A549 (cell line): ENCODE measurements at regions not wholly inside any gene's neighbourhood (a gene's known extent, or its start where the extent isn't known, plus 50 kb on each side); places are given as distances from the start of the nearest gene placed in this dataset.

Experiments used
- ATAC-seq, 2 experiments: fragments of 200-7000 bp in 1 of 2; fragments of >200 bp in 1 of 2; cut with Nextera tagmentation in 1 of 2; cut with Tn5 transposase in 1 of 2; 3 replicates each; pipeline versions ENCODE4 v1.8.0 to v1.9.1; 2018 to 2020; ENCODE audit warnings: mild to moderate bottlenecking in 1 of 2, moderate library complexity in 1 of 2
- CTCF ChIA-PET: fragments of 300-600 bp; sonication (Branson Sonifier 250); formaldehyde crosslinking; extraction: SDS; loops from one replicate; lab custom pipeline; 2021; ENCODE audit warnings: antibody characterized with exemption, inconsistent platforms; lab: Yijun Ruan, JAX
- POLR2A ChIA-PET: fragments of 350-600 bp; formaldehyde crosslinking; extraction: SDS; loops from one replicate; lab custom pipeline; 2021; ENCODE audit warnings: antibody characterized with exemption, inconsistent platforms; lab: Yijun Ruan, JAX
- DNase-seq, 2 experiments: peaks; one replicate each; pipeline versions ENCODE4 v3.0.0 to v3.0.0-alpha.2; 2011 to 2016; ENCODE audit warnings: low read depth in 1 of 2, low spot score in 1 of 2
- FAIRE-seq: peaks from 2 replicates; lab custom pipeline; 2011; peaks lifted over from hg19 to GRCh38; lab: Jason Lieb, UNC
- H3K27ac ChIP-seq, 2 experiments: fragments of >200 bp; sonication (Bioruptor Twin); formaldehyde crosslinking; 3 replicates each; pipeline ENCODE4 v1.5.1; 2016 to 2017
- H3K4me1 ChIP-seq: fragments of >200 bp; sonication (Bioruptor Twin); formaldehyde crosslinking; 3 replicates; pipeline ENCODE4 v1.6.1; 2016
- H3K4me2 ChIP-seq: fragments of >200 bp; sonication (Bioruptor Twin); formaldehyde crosslinking; 3 replicates; pipeline ENCODE4 v1.6.1; 2016
- H3K4me3 ChIP-seq: fragments of >200 bp; sonication (Bioruptor Twin); formaldehyde crosslinking; 3 replicates; pipeline ENCODE4 v1.5.1; 2016
- H3K9me3 ChIP-seq: fragments of >200 bp; sonication (Bioruptor Twin); formaldehyde crosslinking; 3 replicates; pipeline ENCODE4 v1.6.1; 2016
- CBX2 ChIP-seq: fragments of 200-600 bp; sonication (generic); IDR thresholded peaks from 2 replicates; pipeline ENCODE4 v1.6.1; 2016; ENCODE audit warnings: low read depth, mild to moderate bottlenecking, borderline replicate concordance
- CEBPB ChIP-seq, 2 experiments: fragments of >200 bp in 1 of 2; sonication (Bioruptor Twin) in 1 of 2; formaldehyde crosslinking in 1 of 2; IDR thresholded peaks; 2 replicates each; pipeline ENCODE4 v1.6.1; 2012 to 2016
- CHD4 ChIP-seq: fragments of 200-600 bp; sonication (generic); IDR thresholded peaks from 2 replicates; pipeline ENCODE4 v1.6.1; 2016; ENCODE audit warnings: antibody characterized with exemption, mild to moderate bottlenecking, borderline replicate concordance
- EHF ChIP-seq: fragments of 250-450 bp; sonication (Bioruptor Pico); IDR thresholded peaks from 2 replicates; pipeline ENCODE4 v1.5.0; 2020; ENCODE audit warnings: mild to moderate bottlenecking
- EP300 ChIP-seq, 2 experiments: fragments of >200 bp; sonication (Bioruptor Twin); formaldehyde crosslinking; IDR thresholded peaks; 2 replicates in 1 of 2; 3 replicates in 1 of 2; pipeline ENCODE4 v1.6.1; 2016 to 2017
- FOSB ChIP-seq: fragments of 250-450 bp; sonication (Bioruptor Pico); IDR thresholded peaks from 2 replicates; pipeline ENCODE4 v1.5.0; 2020; ENCODE audit warnings: mild to moderate bottlenecking, moderate library complexity
- GATA3 ChIP-seq: IDR thresholded peaks from 2 replicates; pipeline ENCODE4 v1.6.1; 2012; ENCODE audit warnings: borderline replicate concordance
- HEYL ChIP-seq: fragments of 250-450 bp; sonication (Bioruptor Pico); IDR thresholded peaks from 2 replicates; pipeline ENCODE4 v1.8.0; 2021; ENCODE audit warnings: mild to moderate bottlenecking, moderate library complexity
- HOXB5 ChIP-seq: fragments of 250-450 bp; sonication (Bioruptor Pico); IDR thresholded peaks from 2 replicates; pipeline ENCODE4 v1.5.0; 2020; ENCODE audit warnings: mild to moderate bottlenecking, moderate library complexity
- JUN ChIP-seq, 2 experiments: fragments of >200 bp; sonication (Bioruptor Twin); formaldehyde crosslinking; IDR thresholded peaks; 2 replicates in 1 of 2; 3 replicates in 1 of 2; pipeline ENCODE4 v1.6.1; 2016 to 2017
- JUNB ChIP-seq: fragments of >200 bp; sonication (Bioruptor Twin); formaldehyde crosslinking; IDR thresholded peaks from 2 replicates; pipeline ENCODE4 v1.6.1; 2016
- KDM1A ChIP-seq: fragments of 200-600 bp; sonication (generic); IDR thresholded peaks from 2 replicates; pipeline ENCODE4 v1.6.1; 2016; ENCODE audit warnings: low read depth, mild to moderate bottlenecking
- KDM5A ChIP-seq: fragments of 200-600 bp; sonication (generic); IDR thresholded peaks from 2 replicates; pipeline ENCODE4 v1.6.1; 2016; ENCODE audit warnings: antibody characterized with exemption, mild to moderate bottlenecking
- MAFK ChIP-seq: fragments of 450-650 bp; IDR thresholded peaks from 2 replicates; pipeline ENCODE4 v1.6.1; 2014; ENCODE audit not compliant: partially characterized antibody
- MYC ChIP-seq: IDR thresholded peaks from 2 replicates; pipeline ENCODE4 v1.6.1; 2012; ENCODE audit warnings: mild to moderate bottlenecking, inconsistent platforms, low read length, improper control_type of control experiment, borderline replicate concordance
- NPAS2 ChIP-seq: fragments of 250-450 bp; sonication (Bioruptor Pico); IDR thresholded peaks from 2 replicates; pipeline ENCODE4 v1.8.0; 2022; ENCODE audit warnings: mild to moderate bottlenecking, moderate library complexity, borderline replicate concordance
- RAD21 ChIP-seq, 2 experiments: fragments of >200 bp in 1 of 2; sonication (Bioruptor Twin) in 1 of 2; formaldehyde crosslinking in 1 of 2; IDR thresholded peaks in 1 of 2; conservative IDR thresholded peaks in 1 of 2; 2 replicates in 1 of 2; 3 replicates in 1 of 2; pipeline ENCODE4 v1.6.1; 2012 to 2018; ENCODE audit warnings: inconsistent platforms in 1 of 2
- RARB ChIP-seq: fragments of 250-450 bp; sonication (Bioruptor Pico); IDR thresholded peaks from 2 replicates; pipeline ENCODE4 v1.8.0; 2021; ENCODE audit warnings: mild to moderate bottlenecking, moderate library complexity
- RFX5 ChIP-seq: fragments of 450-650 bp; IDR thresholded peaks from 2 replicates; pipeline ENCODE4 v1.7.1; 2014; ENCODE audit warnings: antibody characterized with exemption, mild to moderate bottlenecking, moderate library complexity
- SREBF2 ChIP-seq: fragments of 450-650 bp; IDR thresholded peaks from 2 replicates; pipeline ENCODE4 v1.6.1; 2014; ENCODE audit warnings: mild to moderate bottlenecking, moderate library complexity
- ZC3H11A ChIP-seq: fragments of 450-650 bp; IDR thresholded peaks from 2 replicates; pipeline ENCODE4 v1.6.1; 2014; ENCODE audit warnings: antibody characterized with exemption, mild to moderate bottlenecking
- ZFP36 ChIP-seq: fragments of 450-650 bp; IDR thresholded peaks from 2 replicates; pipeline ENCODE4 v1.6.1; 2014; ENCODE audit warnings: borderline replicate concordance; ENCODE audit not compliant: partially characterized antibody
- ZSCAN20 ChIP-seq: fragments of 250-450 bp; sonication (Bioruptor Pico); IDR thresholded peaks from 2 replicates; pipeline ENCODE4 v1.8.0; 2022; ENCODE audit warnings: mild to moderate bottlenecking, moderate library complexity
- WGBS: methylation state at CpG from one replicate; pipeline ENCODE4 v1.1.6; 2017; ENCODE audit errors: missing lambda C conversion rate; 5-methylcytosine and 5-hydroxymethylcytosine counted together
- TF ChIP-seq, protein P1 (sequence below): IDR thresholded peaks from 2 replicates; pipeline ENCODE4 v1.6.1; 2012
- TF ChIP-seq, protein P2 (sequence below): fragments of 150-350 bp; IDR thresholded peaks from 2 replicates; pipeline ENCODE4 v1.6.1; 2014; ENCODE audit warnings: low read depth, mild to moderate bottlenecking, low read length
- TF ChIP-seq, protein P3 (sequence below): IDR thresholded peaks from 2 replicates; pipeline ENCODE4 v1.6.1; 2012

DNA sequence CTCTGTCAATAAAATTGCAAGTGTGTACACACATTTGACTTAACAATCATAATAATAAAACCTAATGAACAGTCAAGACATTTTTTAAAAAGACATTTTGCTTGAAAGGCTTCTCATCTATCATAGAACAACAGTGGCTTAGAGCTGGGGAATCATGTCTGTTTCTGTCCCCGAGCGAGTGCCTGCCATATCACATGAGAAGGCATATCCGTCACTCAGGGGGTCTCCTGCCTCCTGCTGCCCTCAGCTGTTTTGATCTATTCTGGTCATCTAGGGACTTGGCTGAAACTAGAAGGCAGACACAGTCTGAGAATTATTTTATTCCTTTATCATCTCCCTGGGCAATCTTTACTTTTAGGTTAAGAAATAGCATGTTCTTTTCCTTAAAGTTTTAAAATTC is 278.7 kb upstream of the KLF6 start:
- Histone ChIP-seq H3K9me3 (no peaks in the 10 kb centered on the region), H3K27ac (no peak overlapping the region; a peak in 1 of 6 replicates), H3K4me2 (no peak overlapping the region), H3K4me1 (peaks cover 24% of the 10 kb centered on the region; the same call in 2 of the 3 replicates), H3K4me3 (no peak overlapping the region)
- ATAC-seq (no peak), DNase-seq (no peak), FAIRE-seq (no peak)
- ChIA-PET POLR2A (no interaction called here), CTCF (no interaction called here)
- WGBS, result 94% methylated on average over 3 of the region's 3 CpGs
- TF ChIP-seq RAD21 (conservative IDR thresholded peaks at IDR 0.05 in 1 of 2, IDR thresholded peaks at IDR 0.05 in 1 of 2) (no peak), EHF (CRISPR knock-in tag) (no peak), GATA3 (no peak), EP300 (IDR thresholded peaks at IDR 0.05) (no peak), JUN (IDR thresholded peaks at IDR 0.05) (no peak), MAFK (no peak), NPAS2 (CRISPR knock-in tag) (no peak)
- TF ChIP-seq, protein P1, sequence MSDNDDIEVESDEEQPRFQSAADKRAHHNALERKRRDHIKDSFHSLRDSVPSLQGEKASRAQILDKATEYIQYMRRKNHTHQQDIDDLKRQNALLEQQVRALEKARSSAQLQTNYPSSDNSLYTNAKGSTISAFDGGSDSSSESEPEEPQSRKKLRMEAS, result no peak

DNA sequence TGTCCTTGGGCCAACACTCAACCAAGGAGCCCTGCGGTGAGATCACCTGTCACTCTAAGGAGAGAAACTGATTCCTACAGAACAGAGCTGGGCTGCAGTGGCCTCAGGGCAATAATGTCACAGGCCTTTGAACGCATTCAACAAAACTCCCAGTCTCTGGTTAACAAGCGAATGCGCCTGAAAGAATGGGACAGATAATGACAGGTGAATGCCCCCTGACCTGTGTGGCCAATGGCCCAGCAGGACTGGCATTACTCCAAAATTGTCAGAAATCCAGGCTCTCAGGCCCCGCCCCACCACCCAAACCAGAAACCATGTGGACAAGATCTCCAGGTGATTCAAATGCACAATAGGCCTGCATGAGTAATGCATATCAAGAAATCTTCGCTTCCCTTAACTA is 277.7 kb upstream of the KLF6 start:
- no peak for TF ChIP-seq EP300 (IDR thresholded peaks at IDR 0.05)
- TF ChIP-seq KDM5A, result no peak
- TF ChIP-seq MYC, result no peak
- TF ChIP-seq HOXB5 (CRISPR knock-in tag), result no peak
- TF ChIP-seq KDM1A, result no peak
- no peak for TF ChIP-seq SREBF2
- TF ChIP-seq ZSCAN20 (CRISPR knock-in tag), result no peak
- TF ChIP-seq JUNB, result no peak
- TF ChIP-seq, protein P2, sequence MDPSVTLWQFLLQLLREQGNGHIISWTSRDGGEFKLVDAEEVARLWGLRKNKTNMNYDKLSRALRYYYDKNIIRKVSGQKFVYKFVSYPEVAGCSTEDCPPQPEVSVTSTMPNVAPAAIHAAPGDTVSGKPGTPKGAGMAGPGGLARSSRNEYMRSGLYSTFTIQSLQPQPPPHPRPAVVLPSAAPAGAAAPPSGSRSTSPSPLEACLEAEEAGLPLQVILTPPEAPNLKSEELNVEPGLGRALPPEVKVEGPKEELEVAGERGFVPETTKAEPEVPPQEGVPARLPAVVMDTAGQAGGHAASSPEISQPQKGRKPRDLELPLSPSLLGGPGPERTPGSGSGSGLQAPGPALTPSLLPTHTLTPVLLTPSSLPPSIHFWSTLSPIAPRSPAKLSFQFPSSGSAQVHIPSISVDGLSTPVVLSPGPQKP, result no peak
- TF ChIP-seq ZC3H11A, result no peak
- TF ChIP-seq CBX2, result no peak
- TF ChIP-seq, protein P3, sequence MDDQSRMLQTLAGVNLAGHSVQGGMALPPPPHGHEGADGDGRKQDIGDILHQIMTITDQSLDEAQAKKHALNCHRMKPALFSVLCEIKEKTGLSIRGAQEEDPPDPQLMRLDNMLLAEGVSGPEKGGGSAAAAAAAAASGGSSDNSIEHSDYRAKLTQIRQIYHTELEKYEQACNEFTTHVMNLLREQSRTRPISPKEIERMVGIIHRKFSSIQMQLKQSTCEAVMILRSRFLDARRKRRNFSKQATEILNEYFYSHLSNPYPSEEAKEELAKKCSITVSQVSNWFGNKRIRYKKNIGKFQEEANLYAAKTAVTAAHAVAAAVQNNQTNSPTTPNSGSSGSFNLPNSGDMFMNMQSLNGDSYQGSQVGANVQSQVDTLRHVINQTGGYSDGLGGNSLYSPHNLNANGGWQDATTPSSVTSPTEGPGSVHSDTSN, result no peak
- TF ChIP-seq RFX5, result no peak
- TF ChIP-seq ZFP36, result no peak
- TF ChIP-seq EHF (CRISPR knock-in tag), result no peak
- no peak for TF ChIP-seq FOSB (CRISPR knock-in tag)
- no peak for TF ChIP-seq RARB (CRISPR knock-in tag)
- no peak for TF ChIP-seq HEYL (CRISPR knock-in tag)
- TF ChIP-seq CEBPB (IDR thresholded peaks at IDR 0.05), result no peak
- TF ChIP-seq CHD4, result no peak
- TF ChIP-seq, all 56 proteins: peak for 0
- ATAC-seq, result no peak
- no peak for FAIRE-seq
- CTCF ChIA-PET, result no interaction called here
- no peak for DNase-seq
- POLR2A ChIA-PET, result no interaction called here
- Histone ChIP-seq H3K27ac (peak overlapping the region in 1 of 2 experiments; percentile 45; a peak in 1 of 6 replicates), H3K4me2 (no peak overlapping the region), H3K4me1 (peaks cover 28% of the 10 kb centered on the region), H3K9me3 (no peaks in the 10 kb centered on the region), H3K4me3 (no peak overlapping the region)
- WGBS, result 94% methylated on average over 6 of the region's 6 CpGs
